HFFc6 (cell line): ENCODE measurements at regions not wholly inside any gene's neighbourhood (a gene's known extent, or its start where the extent isn't known, plus 50 kb on each side); places are given as distances from the start of the nearest gene placed in this dataset.

ENCODE experiments used
- DNase-seq: peaks from one replicate; pipeline ENCODE4 v3.0.0-alpha.2; 2018
- H3K27ac Mint-ChIP-seq: 2 replicates; pipeline ENCODE4 v1.8.0; 2020; ENCODE audit warnings: mild to moderate bottlenecking, mixed read lengths
- H3K27me3 Mint-ChIP-seq: 2 replicates; pipeline ENCODE4 v1.8.0; 2021; ENCODE audit warnings: mild to moderate bottlenecking, moderate library complexity, mixed read lengths; ENCODE audit not compliant: insufficient read depth
- H3K36me3 Mint-ChIP-seq: 2 replicates; pipeline ENCODE4 v1.8.0; 2021; ENCODE audit warnings: low read depth, mixed read lengths
- H3K4me1 Mint-ChIP-seq: 2 replicates; pipeline ENCODE4 v1.8.0; 2020; ENCODE audit warnings: low read depth, mixed read lengths
- H3K4me3 Mint-ChIP-seq: 2 replicates; pipeline ENCODE4 v1.8.0; 2020; ENCODE audit warnings: mild to moderate bottlenecking, moderate library complexity, mixed read lengths
- H3K9me3 Mint-ChIP-seq: 2 replicates; pipeline ENCODE4 v1.8.0; 2020; ENCODE audit warnings: mild to moderate bottlenecking, mixed read lengths
- TF ChIP-seq, protein P1 (sequence below): fragments of 200-600 bp; sonication (generic); IDR thresholded peaks from 2 replicates; pipeline ENCODE4 v1.5.0; 2021; ENCODE audit warnings: antibody characterized with exemption, mild to moderate bottlenecking

DNA sequence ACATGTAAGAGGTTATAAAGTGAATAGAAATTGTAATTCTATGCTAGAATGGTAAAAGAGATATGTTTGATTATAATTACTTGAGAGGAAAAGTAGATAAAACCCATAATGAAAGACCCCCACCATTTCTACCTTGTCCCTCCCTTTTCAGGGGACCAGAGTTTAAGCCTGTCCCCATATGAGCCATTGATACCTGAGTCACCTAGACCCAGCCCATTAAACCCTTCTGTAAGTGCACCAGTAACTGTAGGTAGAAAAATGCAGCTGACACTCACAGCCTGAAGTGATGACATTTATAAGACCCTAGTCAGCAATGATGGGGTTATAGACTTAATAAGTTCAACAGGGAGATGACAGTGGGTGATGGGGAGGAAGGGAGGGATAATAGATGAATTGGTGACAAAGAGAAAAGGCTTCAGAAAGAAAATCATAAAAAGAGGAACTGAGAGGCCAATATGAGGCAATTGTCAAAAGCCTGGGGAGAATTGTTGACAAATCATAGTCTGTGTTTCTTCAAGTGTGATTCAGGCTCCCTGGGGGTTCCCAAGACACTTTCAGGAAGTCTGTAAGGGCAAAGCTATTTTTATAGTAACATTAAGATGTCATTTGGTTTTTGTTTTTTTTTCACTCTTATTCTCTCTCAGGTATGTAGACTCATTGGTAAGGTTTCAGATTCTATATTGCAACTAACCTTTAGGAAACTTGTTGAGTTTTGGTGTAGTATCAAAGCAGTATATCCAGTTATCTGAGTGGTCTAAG is 544.2 kb downstream of the SATB2 start:
- Mint-ChIP-seq H3K4me1 (no peaks in the 10 kb centered on the region), H3K27ac (no peak overlapping the region), H3K27me3 (no peaks in the 10 kb centered on the region), H3K36me3 (no peaks in the 10 kb centered on the region), H3K9me3 (peaks cover 21% of the 10 kb centered on the region), H3K4me3 (no peak overlapping the region)
- no peak for DNase-seq
- TF ChIP-seq, protein P1, sequence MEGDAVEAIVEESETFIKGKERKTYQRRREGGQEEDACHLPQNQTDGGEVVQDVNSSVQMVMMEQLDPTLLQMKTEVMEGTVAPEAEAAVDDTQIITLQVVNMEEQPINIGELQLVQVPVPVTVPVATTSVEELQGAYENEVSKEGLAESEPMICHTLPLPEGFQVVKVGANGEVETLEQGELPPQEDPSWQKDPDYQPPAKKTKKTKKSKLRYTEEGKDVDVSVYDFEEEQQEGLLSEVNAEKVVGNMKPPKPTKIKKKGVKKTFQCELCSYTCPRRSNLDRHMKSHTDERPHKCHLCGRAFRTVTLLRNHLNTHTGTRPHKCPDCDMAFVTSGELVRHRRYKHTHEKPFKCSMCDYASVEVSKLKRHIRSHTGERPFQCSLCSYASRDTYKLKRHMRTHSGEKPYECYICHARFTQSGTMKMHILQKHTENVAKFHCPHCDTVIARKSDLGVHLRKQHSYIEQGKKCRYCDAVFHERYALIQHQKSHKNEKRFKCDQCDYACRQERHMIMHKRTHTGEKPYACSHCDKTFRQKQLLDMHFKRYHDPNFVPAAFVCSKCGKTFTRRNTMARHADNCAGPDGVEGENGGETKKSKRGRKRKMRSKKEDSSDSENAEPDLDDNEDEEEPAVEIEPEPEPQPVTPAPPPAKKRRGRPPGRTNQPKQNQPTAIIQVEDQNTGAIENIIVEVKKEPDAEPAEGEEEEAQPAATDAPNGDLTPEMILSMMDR, result no peak

DNA sequence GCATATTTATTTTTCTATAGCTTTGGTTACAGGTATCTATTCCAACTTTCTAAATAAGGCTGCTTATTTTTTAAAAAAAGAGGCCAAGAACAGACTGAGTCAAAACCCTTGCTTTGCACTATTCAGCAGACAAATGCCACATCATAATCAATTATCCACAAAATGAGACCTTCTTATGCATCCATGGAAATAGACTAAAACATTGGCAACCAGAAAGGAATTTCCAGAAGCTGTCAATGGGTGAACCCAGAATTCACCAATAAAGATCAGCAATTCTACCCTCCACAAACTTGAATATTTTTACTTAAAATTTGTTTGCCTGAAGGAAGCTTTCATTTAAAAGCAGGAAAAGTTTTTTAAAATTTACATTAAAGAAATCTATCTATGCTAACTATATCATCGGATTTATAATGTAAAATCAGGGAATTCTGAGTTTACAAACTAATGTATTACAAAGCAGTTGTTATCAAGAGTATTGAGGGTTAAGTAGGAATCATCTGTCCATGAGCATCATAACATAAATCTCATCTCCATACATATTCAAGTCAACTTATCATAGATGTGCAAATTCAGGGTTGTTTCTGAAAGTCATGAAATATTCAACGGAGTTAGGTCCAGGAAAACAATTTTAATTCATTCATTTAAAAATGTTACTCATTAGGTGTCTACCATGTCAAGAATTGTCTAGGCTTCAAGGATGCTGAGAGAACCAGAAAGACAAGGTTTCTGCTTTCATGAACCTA is 548.0 kb downstream of the SATB2 start:
- Mint-ChIP-seq H3K4me3 (no peak overlapping the region), H3K27me3 (no peaks in the 10 kb centered on the region), H3K9me3 (peaks cover 28% of the 10 kb centered on the region), H3K36me3 (no peaks in the 10 kb centered on the region), H3K4me1 (no peaks in the 10 kb centered on the region), H3K27ac (no peak overlapping the region)
- TF ChIP-seq, protein P1, result no peak
- no peak for DNase-seq

DNA sequence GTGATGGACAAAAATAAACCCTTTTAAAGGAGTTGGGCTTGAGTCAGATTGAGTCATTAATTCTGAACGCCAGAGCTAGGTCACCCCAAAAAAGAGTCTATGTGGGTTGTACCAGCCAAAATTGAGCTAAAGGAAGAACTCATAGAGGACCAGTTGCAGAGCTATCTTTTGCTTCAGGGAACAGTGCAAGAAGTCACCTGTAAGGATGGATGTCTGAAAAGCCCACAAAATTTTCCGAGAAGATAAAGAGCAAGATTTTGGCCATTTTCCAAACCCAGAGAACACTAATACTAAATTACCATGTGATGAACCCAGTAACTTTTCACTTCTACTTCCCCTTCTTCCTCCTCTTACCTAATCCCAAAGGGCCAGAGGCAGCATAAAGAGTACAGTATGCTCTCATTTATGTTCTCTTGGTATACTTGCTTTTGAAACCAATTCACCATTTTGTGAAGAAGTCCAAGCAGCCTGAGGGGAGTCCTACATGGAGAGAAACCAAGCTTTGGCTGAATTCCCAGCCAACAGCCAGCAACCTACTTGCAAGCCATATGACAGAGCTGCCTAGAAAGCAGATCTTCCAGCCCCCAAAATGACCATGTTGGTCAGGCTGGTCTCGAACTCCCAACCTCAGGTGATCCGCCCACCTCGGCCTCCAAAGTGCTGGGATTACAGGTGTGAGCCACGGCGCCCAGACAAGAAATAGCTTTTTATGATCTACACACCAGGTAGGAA is 551.7 kb downstream of the SATB2 start:
- Mint-ChIP-seq H3K9me3 (peaks cover 36% of the 10 kb centered on the region), H3K27me3 (no peaks in the 10 kb centered on the region; the same call in 1 of the 2 replicates), H3K36me3 (no peaks in the 10 kb centered on the region), H3K27ac (no peak overlapping the region), H3K4me3 (no peak overlapping the region), H3K4me1 (no peaks in the 10 kb centered on the region)
- TF ChIP-seq, protein P1, result no peak
- DNase-seq, result no peak

DNA sequence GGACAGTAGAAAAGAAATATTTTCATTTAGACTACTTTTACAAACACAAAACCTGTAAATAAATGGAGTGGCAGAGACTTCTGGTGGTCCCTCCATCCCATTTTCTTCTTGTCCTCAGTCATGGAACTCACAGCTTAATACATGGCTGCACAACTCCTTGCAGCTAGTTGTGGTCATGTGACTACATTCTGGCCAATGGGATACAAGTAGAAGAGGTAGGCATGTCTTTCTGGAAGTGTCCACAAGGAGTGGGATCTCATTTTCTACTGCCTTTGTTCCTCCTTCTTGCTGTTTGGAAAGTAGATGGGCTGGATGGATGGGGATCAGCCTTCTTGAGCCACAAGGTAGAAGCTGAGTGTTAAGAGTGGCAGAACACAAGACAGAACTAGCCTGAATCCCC is 555.8 kb downstream of the SATB2 start:
- Mint-ChIP-seq H3K4me3 (no peak overlapping the region), H3K27me3 (no peaks in the 10 kb centered on the region; the same call in 1 of the 2 replicates), H3K36me3 (no peaks in the 10 kb centered on the region), H3K9me3 (peaks cover 47% of the 10 kb centered on the region), H3K4me1 (no peaks in the 10 kb centered on the region), H3K27ac (no peak overlapping the region)
- TF ChIP-seq, protein P1, result no peak
- no peak for DNase-seq

DNA sequence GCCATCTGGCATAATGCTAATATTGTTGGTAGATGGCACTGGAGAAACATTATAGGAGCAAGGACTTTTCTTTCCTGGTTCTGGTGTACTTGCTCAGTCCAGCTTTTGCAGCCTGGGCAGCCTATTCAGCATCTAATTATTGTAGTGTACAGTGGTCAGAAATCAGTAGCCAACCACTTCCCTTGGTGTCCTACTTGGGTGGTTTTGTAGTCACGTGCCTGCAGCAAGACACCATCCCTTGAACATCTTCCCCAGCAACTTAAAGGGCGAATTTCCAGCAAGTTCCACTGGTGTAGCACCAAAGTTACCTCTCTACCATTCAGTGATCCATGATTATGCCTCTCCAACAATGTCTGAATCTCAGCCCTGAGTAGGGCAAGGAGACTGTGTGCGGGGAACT is 557.6 kb downstream of the SATB2 start:
- H3K4me1 Mint-ChIP-seq, result no peaks in the 10 kb centered on the region
- no peak overlapping the region for H3K27ac Mint-ChIP-seq
- H3K36me3 Mint-ChIP-seq, result no peaks in the 10 kb centered on the region
- H3K27me3 Mint-ChIP-seq, result no peaks in the 10 kb centered on the region; the same call in 1 of the 2 replicates
- DNase-seq, result no peak
- TF ChIP-seq, protein P1, result no peak
- H3K4me3 Mint-ChIP-seq, result no peak overlapping the region
- peaks cover 49% of the 10 kb centered on the region for H3K9me3 Mint-ChIP-seq
